CD4-positive, alpha-beta T cell treated with Interferon gamma for 1 hour (primary cell): ENCODE measurements at regions not wholly inside any gene's neighbourhood (a gene's known extent, or its start where the extent isn't known, plus 50 kb on each side); places are given as distances from the start of the nearest gene placed in this dataset.

Experiments
- DNase-seq: peaks from one replicate; pipeline ENCODE4 v3.0.0-alpha.2; 2020

DNA sequence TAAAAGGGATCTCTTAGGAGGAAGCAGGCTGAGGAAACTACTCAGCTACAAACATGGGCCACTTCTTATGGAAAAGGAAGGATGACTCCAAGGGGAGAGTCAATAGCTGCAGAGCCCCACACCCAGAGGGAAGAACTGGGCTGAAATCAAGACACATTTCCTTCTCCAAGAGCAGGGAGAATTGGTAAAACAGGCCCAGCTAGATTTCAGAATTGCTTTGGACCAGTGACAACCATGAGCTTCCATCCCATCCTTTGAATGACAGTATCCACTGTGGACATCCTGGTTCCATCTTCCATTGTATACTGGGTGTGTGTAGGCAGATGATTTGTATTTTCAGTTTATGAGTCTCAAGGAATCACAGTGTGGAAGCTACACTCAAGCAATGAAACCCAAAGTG is 267.5 kb downstream of the IRF8 start:
- DNase-seq = no peak

DNA sequence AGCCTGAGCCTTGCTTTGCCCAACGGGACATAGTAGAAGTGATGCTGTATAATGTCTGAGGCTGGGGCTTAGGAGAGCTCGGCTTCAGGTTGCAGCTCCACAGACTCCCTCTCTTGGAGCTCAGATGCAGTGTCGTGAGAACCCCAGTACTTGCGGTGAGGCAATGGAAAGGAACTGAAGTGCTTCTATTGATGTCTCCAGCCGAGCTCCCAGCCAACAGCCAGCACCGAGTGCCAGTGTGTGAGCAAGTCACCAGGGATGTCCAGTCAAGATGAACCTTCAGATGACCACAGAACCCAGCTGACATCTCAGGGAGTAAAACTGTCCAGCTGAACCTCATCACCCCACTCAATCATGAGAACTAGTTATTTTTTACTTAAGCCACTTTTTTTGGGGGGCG is 268.1 kb downstream of the IRF8 start:
- DNase-seq = no peak

DNA sequence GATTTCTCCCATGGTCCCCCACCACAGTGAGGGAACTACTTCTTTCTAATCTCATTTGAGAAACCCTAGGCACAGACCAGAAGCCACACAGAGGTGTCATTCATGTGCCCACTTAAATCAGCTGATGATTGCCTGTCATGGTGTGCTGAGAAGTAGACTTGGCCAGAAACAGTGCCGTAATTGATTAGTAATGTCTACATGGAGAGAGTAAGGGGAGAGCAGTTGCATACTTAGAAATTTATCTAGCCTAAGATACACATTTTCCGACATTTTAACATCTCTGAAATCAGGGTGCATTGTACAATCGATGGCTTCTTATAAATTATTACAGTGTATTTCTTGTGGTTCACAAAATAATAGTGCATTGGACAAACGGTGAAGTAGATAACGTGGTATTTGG is 271.8 kb downstream of the IRF8 start:
- no peak for DNase-seq

DNA sequence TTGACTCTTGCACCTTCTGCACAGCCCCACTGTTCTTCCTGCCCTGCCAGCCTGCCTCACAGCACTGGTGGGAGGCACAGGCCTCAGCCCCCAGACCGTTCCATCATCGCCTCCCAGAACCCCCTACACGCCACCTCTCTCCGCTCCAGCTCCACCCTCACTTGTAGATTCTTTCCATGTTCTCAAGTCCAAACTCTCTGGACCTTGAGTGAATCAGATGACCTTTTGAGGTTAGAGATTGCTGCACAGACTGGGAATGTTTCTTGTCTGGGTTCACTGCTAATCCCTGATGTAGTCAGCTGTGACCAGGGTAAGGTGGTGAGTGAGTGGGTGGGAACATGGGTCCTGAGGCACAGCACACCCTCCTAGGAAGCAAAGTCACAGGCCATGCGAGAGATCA is 272.4 kb downstream of the IRF8 start:
- DNase-seq = no peak

DNA sequence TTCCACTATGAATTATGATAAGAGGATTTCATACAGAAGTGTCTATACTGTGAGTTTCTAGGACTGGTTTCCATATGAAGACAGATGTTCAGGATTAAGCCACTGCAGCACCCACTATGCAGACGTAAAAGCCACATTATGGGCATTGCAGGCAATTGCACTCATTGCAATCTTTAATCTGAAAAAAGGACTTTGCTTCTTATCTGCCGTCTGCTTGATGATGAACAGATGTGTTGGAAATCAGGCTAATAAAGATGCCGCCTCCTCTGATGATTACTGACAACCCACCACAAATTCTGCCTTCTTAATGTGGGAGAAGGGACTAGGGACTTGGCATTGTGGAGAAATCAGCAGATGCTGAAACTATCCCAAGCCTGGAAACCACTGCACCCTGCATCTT is 276.9 kb downstream of the IRF8 start:
- DNase-seq = no peak

DNA sequence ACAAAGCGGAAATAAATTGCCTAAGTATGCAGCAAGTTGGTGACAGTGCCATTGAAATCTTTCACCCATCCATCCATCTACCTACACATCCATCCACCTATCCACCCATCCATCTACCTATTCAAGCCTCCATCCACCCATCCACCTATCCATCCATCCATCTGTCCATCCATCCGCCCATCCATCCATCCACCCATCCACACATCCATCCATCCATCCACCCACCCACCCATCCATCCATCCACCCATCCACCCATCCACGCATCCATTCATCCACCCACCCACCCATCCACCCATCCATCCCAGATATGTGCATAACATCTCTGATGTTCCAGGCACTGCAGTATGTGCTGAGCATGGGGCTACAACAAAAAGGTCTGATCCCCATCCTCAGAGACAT is 277.5 kb downstream of the IRF8 start:
- no peak for DNase-seq

DNA sequence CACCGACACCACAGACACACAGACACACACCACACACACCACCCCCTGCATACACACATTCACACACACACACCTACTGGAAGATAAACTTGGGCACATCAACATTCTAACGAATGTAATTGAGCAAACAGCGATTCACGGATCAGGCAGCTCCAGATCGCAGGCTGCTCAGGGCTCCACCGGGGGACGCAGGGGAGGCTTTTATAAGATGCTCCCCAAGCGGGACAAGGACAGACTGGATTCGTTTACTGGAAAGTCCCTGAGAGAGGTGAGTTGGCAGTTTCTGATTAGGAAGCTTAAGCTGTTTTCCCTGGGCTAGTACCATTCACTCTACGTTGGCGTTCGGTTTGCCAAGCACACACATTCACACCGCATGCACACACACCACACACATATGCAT is 281.3 kb downstream of the IRF8 start:
- DNase-seq = no peak

DNA sequence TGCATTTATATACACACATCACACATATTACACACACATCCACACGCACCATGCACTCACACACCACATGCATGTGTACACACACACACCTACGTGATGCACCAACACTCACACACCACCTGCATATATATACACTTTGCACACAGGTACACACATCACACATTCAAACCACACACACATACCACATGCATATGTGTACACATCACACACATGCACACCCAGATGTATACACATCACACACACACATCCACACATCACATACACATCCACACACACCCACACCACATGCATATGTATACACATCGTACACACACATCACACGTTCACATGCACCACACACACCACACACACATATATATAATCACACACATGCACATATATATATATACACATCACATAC is 281.8 kb downstream of the IRF8 start:
- DNase-seq = no peak

DNA sequence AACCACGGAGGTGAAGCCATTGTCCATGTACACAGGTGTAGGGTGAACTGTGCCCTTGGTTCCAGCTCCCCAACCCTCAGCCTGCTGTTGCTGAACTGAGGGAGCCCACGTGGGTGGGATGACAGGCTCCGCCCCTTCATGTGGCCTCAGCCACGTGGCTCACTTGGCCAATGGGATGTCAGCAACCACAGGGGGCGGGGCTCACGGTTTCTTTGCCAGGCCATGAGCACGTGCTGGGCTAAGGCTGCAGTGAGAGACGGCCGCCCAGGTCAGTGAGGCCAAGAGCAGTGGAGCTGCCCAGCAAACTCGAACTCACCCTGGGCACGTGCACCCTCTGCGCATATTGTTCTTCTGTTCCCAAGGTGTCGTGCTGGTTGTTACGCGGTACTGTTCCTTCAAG is 282.6 kb downstream of the IRF8 start:
- no peak for DNase-seq

DNA sequence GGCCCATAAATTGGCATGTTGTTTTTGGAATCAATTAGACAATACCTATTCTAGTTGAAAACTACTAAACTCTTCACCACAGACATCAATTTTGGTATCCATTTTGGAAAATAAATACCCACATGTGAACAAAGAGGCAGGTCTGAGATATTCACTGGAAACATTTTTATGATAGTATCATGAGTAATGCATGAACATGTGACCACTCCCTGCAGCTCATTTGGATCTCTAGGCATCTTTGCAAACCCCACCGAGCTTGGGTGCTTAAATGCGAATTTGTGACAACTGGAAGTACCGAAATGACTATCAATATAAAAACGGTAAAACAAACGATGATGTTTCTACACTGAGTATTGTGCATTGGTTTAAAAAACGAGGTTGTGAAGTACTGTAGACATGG is 285.2 kb downstream of the IRF8 start:
- no peak for DNase-seq

DNA sequence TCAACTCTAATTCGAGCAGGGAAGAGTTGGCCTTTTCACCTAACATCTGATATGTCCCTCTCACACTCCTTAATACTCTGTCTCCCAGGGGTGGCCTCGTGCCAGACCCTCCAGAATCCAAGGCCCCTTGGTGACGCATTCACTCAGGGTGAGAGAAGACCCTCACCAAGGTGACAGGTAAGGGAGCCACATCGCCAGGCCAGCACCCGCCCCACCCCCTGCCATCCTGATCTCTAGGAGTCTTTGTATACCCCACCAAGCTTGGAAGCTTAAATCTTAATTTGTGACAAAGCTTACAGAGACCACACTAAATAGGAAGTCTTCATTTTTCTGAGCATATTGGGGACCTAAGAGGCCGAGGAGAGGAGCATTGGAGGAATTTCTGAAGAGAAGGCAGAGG is 286.1 kb downstream of the IRF8 start:
- no peak for DNase-seq

DNA sequence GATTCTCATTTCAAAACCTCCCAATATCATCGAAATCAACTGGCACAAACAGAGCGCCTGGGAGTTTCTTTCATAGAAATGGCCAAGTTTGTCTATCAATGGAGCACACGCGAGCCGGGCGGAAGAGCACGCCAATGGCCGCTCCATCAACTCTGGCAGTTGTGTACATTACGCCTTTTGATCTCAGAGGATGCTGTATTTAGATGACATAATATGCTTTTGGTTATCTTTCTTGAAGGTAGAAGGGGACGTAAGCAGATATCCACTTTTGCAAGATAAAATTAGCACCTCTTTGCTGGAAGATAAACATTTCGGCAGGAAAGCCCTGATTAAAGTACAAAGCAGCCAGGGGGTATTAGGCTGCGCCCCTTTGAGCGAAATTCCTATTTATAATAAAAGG is 287.4 kb downstream of the IRF8 start:
- DNase-seq = no peak

DNA sequence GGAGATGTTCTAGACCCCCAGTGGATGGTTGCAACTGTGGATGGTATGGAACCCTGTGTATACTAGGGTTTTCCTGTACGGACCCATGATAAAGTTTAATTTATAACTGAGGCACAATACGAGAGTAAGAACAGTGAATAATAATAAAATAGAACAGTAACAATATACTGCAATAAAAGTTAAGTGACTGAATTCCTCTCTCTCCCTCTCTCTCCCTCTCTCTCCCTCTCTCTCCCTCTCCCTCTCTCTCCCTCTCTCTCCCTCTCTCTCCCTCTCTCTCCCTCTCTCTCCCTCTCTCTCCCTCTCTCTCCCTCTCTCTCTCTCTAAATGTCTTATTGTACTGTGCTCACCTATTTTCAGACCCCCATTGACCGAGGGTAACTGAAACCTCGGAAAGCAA is 291.0 kb downstream of the IRF8 start:
- DNase-seq = no peak

DNA sequence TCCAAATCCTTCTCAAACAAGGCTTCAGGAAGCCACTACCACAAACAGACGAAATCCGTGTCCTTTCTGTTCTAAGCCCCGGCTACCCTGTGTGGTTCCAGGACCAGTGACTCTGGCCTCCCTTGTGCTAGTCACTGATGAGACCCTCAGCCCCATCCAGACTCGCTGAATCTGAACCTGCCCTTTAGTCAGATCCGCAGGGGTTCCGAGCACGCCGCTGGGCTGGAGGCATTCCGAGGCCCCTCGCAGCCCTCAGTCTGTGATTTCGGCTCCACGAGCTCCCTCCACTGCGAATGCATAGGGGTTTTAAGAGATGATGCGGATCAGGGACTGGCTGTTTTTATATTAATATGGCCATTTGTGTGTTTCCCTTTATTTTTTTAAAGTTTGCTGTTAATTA is 292.7 kb downstream of the IRF8 start:
- no peak for DNase-seq

DNA sequence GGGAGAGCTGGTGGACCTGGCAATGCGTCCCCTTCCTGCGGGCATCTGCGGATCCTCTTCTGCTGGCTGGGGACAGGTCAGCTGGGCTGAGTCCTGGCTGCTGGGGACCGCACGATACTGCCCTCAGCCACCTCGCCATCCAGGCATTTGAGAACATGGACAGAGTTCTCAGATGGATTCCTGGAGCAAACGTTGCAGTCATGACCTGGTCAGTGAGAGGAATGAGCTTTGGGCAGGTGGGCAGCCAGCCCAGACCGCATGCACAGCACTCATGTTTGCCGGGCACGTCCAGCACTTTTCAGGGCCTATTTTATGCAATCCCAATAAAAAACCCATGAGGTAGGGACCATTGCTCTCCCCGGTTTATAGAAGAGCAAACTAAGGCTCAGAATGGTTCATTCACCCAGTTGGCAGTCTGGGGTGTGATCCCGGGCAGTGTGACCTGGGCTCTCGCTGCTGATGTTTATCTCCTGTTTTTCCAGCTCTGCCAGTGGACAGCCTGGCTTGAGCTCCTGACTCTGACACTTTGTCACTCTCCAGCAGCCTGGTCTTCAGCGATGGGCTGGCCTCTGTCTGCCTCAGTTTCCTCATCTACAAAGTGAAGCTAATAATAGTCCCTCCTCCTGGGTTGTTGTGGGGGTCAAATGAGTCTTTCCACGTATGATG is 294.7 kb downstream of the IRF8 start:
- DNase-seq = no peak

DNA sequence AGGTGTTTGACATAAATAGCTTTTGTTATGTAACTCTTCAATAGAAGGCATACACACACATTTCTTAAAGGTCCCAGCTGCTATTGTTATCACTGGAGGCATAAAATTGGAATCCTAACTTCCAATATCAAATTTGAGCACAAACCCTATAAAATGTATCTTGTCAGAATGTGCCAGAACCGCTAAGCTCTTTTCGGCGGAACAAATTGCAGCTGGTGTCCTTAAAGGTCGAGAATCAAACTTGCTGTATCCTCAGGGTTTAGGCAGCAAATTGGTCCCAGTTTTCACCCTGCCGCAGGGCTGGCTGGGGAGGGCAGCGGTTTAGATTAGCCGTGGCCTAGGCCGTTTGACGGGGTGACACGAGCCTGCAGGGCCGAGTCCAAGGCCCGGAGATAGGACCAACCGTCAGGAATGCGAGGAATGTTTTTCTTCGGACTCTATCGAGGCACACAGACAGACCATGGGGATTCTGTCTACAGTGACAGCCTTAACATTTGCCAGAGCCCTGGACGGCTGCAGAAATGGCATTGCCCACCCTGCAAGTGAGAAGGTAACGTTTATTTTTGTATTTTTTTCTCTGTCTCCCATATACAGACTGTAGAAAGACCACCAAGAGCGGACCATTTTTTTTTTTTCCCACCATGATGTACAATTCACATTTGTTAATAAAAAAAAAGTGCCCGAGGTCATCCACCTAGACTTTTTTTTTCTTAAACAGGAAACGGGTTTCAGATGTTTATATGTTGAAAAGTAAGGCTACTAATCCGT is 297.1 kb downstream of the IRF8 start:
- DNase-seq = no peak

DNA sequence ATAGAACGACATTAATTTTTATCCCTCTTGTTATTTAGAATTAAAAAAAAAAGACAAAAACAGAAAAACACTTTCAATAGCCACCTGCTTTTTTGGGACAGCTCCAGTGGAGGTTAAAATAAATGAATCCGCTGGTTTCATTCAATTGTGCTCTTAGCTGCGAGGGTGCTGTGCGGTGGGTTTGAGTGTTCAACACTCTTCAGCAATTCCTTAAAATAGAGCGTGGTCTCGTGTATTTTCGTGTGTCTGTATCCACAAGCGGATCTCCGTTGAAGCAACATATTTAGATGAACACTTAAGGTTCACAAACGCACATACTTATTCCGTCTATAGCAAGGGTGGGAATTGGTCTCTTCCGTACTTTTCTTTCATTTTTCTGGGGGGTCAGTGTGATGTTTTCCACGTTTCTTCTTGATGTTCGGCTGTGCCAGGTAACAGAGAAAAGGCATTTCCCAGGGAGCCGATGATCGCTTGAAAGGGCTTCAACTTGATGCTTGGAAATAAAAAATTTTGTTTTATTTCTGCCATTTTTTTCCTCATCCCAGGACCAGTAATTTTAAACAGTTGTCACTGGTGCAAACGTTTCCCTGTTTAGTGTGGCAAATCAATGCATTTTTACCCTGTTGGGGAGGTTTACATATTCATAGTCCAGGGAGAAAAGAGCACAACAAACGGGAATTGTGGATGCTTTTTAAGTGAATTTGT is 297.9 kb downstream of the IRF8 start:
- no peak for DNase-seq

DNA sequence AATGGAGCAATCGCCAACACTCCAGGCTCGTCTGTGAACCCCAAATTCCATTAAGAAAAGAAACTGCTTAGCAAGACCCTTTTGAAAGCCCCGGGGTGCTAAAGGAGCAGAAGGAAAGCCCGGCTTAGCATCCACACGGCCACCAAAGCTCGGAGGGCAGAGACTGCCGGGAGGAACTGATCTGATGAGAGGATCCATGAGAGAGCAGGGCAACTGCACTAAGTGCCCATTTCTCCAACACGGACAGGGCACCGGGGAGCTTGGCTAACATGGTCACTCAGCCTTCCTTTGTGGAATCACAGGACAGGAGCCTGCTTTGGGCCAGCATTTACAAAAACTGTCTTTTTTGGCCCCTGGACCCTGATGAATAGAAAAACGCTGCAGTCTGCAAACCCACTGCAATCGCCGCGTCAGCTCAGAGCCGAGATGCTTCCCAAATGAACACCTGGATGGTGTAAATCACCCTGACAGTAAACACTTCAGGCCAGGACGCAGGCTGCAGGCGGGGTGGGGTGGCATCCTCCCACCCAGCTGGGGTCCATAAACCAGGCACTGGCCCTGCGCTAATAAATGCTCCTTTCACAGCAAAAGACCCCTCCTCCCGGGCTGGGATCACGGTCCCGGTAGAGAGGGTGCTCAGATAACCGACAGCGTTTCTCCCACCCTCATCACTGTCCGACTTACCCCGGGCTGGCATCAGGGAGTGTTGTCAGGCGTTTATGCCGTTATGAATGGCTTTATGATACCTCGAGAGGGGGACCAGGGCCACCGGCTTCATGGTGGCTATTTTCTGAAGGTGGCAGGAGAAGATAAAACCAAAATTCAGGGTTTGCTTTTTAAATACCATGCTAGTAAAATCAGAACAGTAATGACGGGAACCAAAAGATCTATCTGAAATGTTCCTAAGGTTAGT is 299.5 kb downstream of the IRF8 start:
- DNase-seq = no peak

DNA sequence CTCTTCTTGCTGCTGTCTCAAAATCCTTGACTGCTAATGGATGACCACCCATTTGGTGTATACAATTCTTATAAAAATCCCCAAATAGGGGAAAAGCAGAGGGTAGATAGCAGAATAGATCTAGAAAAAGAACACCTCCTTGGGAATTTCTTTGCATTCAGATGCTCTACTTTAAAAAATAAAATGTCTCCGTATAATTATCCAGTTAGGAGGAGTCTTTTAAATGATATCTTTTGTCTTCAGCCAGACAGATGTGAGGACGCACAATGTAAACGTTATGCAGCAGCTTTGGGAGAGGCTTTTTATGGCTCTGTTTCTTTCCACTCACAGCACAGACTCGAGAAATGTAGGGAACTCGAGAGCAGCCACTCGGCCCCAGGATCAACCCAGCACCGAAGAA is 300.2 kb downstream of the IRF8 start:
- DNase-seq = no peak

DNA sequence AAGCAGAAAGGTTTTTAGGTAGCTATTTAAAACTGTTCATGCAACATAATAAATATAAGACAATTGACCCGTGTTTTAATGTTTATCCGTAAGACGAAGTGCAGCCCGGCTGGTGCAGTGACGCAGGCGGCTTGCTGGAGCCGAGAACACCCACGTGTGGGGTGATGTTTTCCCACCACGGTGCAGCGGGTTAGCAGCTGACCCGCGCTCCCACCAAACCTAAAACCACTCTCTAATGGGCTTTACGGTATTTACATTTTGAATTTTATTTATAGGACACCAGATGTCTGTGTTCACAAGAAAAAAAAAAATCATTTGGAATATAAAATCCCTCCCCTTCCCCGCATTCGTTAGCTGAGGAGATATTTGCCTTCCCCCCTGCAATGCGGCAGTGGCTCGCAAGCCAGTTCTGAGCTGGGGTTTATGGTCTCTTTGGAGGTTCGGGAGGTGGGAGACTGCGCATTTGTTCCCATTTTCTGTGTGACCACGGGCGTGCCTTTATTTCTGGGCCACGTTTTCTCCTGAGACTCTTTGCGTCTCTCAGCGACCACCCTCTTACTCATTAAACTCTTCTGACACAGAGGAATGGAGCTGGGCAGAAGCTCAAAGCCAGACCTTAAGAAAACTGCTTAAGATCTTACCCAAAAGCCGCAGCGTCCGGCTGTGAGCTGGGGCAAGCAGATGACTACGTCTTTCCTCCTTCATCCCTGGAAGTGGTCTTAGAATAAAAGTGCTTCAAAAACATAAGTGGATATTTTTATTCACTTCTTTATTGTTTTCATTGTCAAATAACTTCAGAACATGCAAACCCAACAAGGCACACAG is 301.1 kb downstream of the IRF8 start:
- no peak for DNase-seq

DNA sequence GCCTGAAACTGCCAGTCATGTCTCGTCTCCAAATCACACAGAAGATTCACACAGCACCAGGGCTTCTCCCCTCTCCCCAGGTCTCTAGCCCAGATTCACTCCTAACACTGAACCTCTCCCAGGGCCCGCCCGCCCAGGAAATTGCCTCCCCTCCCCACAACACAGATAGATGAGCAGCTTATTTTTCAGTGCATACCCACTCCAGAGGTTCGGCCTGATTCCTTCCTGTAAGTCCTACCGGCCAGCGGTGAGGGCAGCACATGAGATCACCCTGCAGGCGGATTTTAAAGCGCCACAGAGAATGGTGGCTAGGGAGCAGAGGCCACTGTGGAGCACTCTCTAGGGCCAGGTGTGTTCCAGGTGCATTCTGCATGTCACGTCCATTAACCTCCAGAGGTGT is 301.8 kb downstream of the IRF8 start:
- no peak for DNase-seq

DNA sequence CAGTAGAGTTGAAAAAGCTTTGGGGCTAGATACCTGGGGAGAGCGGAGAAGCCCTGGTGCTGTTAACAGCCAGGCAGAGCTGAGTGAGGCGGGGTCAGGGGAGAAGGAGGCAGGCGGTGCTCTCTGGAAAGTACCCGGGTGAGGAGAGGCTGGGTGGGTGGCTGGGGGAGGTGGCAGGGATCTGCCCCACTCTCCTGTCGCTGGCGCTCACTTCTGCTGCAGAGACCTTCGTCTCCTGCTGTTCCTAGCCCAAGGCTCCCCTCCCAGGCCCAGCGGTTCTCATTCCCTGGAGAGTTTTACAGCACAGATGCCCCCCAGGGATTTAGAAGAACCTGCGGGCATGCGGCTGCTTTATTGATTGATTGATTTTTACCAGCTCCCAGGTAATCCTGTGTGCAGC is 302.8 kb downstream of the IRF8 start:
- no peak for DNase-seq
